PC-3 (cell line): ENCODE measurements at regions not wholly inside any gene's neighbourhood (a gene's known extent, or its start where the extent isn't known, plus 50 kb on each side); places are given as distances from the start of the nearest gene placed in this dataset.

Experiments used
- ATAC-seq: fragments of 200-7000 bp; cut with Tn5 transposase; 2 replicates; pipeline ENCODE4 v1.9.1; 2020; ENCODE audit warnings: mild to moderate bottlenecking, moderate library complexity
- BruUV-seq: library from RNA; stranded (reverse); fragments of 400-500 nt; replicated peaks from 2 replicates; lab custom pipeline; 2021; lab: Mats Ljungman, UMichigan
- CTCF ChIA-PET: fragments of 300-600 bp; sonication (Branson Sonifier 250); formaldehyde crosslinking; loops from one replicate; lab custom pipeline; 2022; ENCODE audit warnings: antibody characterized with exemption; lab: Charles Lee
- POLR2A ChIA-PET: fragments of 300-600 bp; sonication (Branson Sonifier 250); formaldehyde crosslinking; loops from one replicate; lab custom pipeline; 2022; ENCODE audit warnings: antibody characterized with exemption; ENCODE audit not compliant: unreplicated experiment; lab: Charles Lee
- DNase-seq: peaks from one replicate; pipeline ENCODE4 v3.0.0-alpha.2; 2015
- H2AFZ ChIP-seq: fragments of 300-600 bp; sonication (generic); 2 replicates; pipeline ENCODE4 v1.6.0; 2016; ENCODE audit warnings: antibody characterized with exemption, low read length
- H3F3A ChIP-seq: fragments of 300-600 bp; sonication (generic); one replicate; pipeline ENCODE4 v1.6.0; 2017; ENCODE audit warnings: antibody characterized with exemption, low read length, control low read depth, mild to moderate bottlenecking; ENCODE audit not compliant: unreplicated experiment
- H3K27ac ChIP-seq: fragments of 300-600 bp; sonication (generic); 2 replicates; pipeline ENCODE4 v1.5.1; 2016; ENCODE audit warnings: mild to moderate bottlenecking, low read length
- H3K27me3 ChIP-seq: fragments of 300-600 bp; sonication (generic); 2 replicates; pipeline ENCODE4 v1.6.1; 2016; ENCODE audit warnings: low read length, mixed read lengths
- H3K36me3 ChIP-seq: fragments of 300-600 bp; sonication (generic); 2 replicates; pipeline ENCODE4 v1.6.1; 2016; ENCODE audit warnings: low read depth, mixed run types, low read length, mixed read lengths
- H3K4me1 ChIP-seq: fragments of 300-600 bp; sonication (generic); 2 replicates; pipeline ENCODE4 v1.5.1; 2016; ENCODE audit warnings: low read length; ENCODE audit not compliant: insufficient read depth
- H3K4me2 ChIP-seq: fragments of 300-600 bp; sonication (generic); 2 replicates; pipeline ENCODE4 v1.6.0; 2016; ENCODE audit warnings: low read length
- H3K4me3 ChIP-seq: fragments of 300-600 bp; sonication (generic); 2 replicates; pipeline ENCODE4 v1.5.1; 2016; ENCODE audit warnings: mild to moderate bottlenecking, low read length, mixed read lengths
- H3K79me2 ChIP-seq: fragments of 300-600 bp; sonication (generic); 2 replicates; pipeline ENCODE4 v1.6.1; 2017; ENCODE audit warnings: low read length, mixed read lengths
- H3K9ac ChIP-seq: fragments of 300-600 bp; sonication (generic); 2 replicates; pipeline ENCODE4 v1.6.0; 2016; ENCODE audit warnings: mild to moderate bottlenecking, low read length
- H3K9me2 ChIP-seq: fragments of 300-600 bp; sonication (generic); replicated peaks from 2 replicates; pipeline ENCODE4 v1.6.1; 2016; ENCODE audit warnings: mixed run types, low read length, mixed read lengths
- H3K9me3 ChIP-seq: fragments of 300-600 bp; sonication (generic); 2 replicates; pipeline ENCODE4 v1.6.1; 2016; ENCODE audit warnings: low read length, mixed read lengths
- H4K20me1 ChIP-seq: fragments of 300-600 bp; sonication (generic); 2 replicates; pipeline ENCODE4 v1.6.1; 2016; ENCODE audit warnings: low read length, mixed read lengths
- EZH2 ChIP-seq: fragments of 300-600 bp; sonication (generic); IDR thresholded peaks from one replicate; pipeline ENCODE4 v1.6.1; 2017; ENCODE audit warnings: antibody characterized with exemption, mild to moderate bottlenecking, low read length; ENCODE audit not compliant: unreplicated experiment
- EZH2phosphoT487 ChIP-seq: fragments of 300-600 bp; sonication (generic); IDR thresholded peaks from 2 replicates; pipeline ENCODE4 v1.6.1; 2018; ENCODE audit warnings: mild to moderate bottlenecking, antibody characterized with exemption, low read length, borderline replicate concordance
- intact Hi-C: fragments of 100-400 bp; cut with micrococcal nuclease; formaldehyde crosslinking; loops from 2 replicates; pipeline ENCODE4 v1.9.0; 2023
- TF ChIP-seq, protein P1 (sequence below): fragments of 300-600 bp; sonication (generic); conservative IDR thresholded peaks from 2 replicates; pipeline ENCODE4 v1.5.1; 2017; ENCODE audit warnings: antibody characterized with exemption, low read depth, mild to moderate bottlenecking, low read length

DNA sequence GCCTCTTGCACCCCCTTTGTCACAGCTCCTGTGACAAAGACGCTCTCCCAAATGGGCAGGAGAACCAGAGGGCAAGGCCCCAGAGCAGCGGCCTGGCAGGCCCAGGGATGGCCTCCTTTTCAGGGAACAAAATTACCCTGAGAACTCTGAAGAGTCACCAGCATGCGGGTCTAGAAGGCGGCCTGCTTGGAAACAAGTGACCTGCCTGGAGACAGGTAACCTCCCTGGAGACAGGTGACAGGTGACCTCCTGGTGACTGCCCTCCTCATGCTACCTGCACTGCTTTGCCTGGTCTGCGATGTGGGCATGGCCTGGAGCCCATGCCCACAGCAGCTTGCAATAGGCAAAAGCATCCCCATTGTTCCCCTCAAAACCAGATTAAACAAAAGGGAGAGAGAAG, 86.5 kb upstream of the ZC3H12A start:
- ATAC-seq (no peak), DNase-seq (no peak)
- CTCF ChIA-PET, result no interaction called here
- Histone ChIP-seq H3K4me3 (no peak overlapping the region), H2AFZ (no peak overlapping the region), H3K79me2 (no peaks in the 10 kb centered on the region), H3K4me1 (no peaks in the 10 kb centered on the region), H3K36me3 (no peaks in the 10 kb centered on the region), H3K9me3 (no peaks in the 10 kb centered on the region), H3K9ac (no peak overlapping the region), H3K27ac (no peak overlapping the region), H3K4me2 (no peak overlapping the region), H3F3A (no peaks in the 10 kb centered on the region), H4K20me1 (no peaks in the 10 kb centered on the region), H3K9me2 (no peaks in the 10 kb centered on the region), H3K27me3 (peaks cover 29% of the 10 kb centered on the region)
- TF ChIP-seq, protein P1, sequence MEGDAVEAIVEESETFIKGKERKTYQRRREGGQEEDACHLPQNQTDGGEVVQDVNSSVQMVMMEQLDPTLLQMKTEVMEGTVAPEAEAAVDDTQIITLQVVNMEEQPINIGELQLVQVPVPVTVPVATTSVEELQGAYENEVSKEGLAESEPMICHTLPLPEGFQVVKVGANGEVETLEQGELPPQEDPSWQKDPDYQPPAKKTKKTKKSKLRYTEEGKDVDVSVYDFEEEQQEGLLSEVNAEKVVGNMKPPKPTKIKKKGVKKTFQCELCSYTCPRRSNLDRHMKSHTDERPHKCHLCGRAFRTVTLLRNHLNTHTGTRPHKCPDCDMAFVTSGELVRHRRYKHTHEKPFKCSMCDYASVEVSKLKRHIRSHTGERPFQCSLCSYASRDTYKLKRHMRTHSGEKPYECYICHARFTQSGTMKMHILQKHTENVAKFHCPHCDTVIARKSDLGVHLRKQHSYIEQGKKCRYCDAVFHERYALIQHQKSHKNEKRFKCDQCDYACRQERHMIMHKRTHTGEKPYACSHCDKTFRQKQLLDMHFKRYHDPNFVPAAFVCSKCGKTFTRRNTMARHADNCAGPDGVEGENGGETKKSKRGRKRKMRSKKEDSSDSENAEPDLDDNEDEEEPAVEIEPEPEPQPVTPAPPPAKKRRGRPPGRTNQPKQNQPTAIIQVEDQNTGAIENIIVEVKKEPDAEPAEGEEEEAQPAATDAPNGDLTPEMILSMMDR, result no peak
- POLR2A ChIA-PET, result no interaction called here
- intact Hi-C loops, result no loop called here
- no TSS peak for BruUV-seq

DNA sequence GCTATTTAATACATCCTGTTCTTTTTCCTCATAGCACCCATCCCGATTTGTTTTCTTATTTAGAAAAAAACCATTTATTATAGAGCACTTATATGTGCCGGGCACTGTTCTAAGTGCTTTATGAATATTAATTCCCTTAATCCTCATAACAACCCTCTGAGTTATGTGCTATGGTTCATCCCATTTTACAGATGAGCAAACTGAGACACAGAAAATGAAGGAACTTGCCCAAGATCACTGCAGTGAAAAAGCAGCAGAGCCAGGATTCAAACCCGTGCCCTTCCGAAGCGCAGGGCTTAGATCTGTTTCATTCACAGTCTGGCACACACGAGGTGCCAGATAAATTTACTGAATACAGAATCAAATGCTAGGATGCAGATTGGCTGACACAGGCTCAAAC, 85.1 kb upstream of the ZC3H12A start:
- ChIA-PET POLR2A (no interaction called here), CTCF (no interaction called here)
- no peak for DNase-seq
- Histone ChIP-seq H3K9me2 (no peaks in the 10 kb centered on the region), H3K27ac (no peak overlapping the region), H3K27me3 (peaks cover 41% of the 10 kb centered on the region), H2AFZ (no peak overlapping the region), H3K9me3 (no peaks in the 10 kb centered on the region), H3K36me3 (no peaks in the 10 kb centered on the region), H3K4me3 (no peak overlapping the region), H3K4me2 (no peak overlapping the region), H3K9ac (no peak overlapping the region), H3F3A (no peaks in the 10 kb centered on the region), H3K79me2 (no peaks in the 10 kb centered on the region), H3K4me1 (no peaks in the 10 kb centered on the region), H4K20me1 (no peaks in the 10 kb centered on the region)
- ATAC-seq, result no peak
- intact Hi-C loops, result no loop called here
- BruUV-seq, result no TSS peak
- TF ChIP-seq EZH2phosphoT487 (no peak), EZH2 (no peak)
- TF ChIP-seq, protein P1, result no peak

GRCh38 chr1:37391211-37392011, 83.0 kb upstream of the ZC3H12A start:
- H3K9ac ChIP-seq, result no peak overlapping the region
- no peaks in the 10 kb centered on the region for H3K9me2 ChIP-seq
- intact Hi-C loops, result no loop called here
- no peak overlapping the region for H3K4me2 ChIP-seq
- ATAC-seq, result peak; percentile 55
- POLR2A ChIA-PET, result no interaction called here
- H3K9me3 ChIP-seq, result no peaks in the 10 kb centered on the region
- no peaks in the 10 kb centered on the region for H3K79me2 ChIP-seq
- no peaks in the 10 kb centered on the region for H4K20me1 ChIP-seq
- DNase-seq, result peak; percentile 11
- no peaks in the 10 kb centered on the region for H3K36me3 ChIP-seq
- no peaks in the 10 kb centered on the region for H3K4me1 ChIP-seq
- H2AFZ ChIP-seq, result no peak overlapping the region
- no peak overlapping the region for H3K27ac ChIP-seq
- no peak for TF ChIP-seq EZH2phosphoT487
- TF ChIP-seq, protein P1, result 0 out of 2 replicates have a peak, but pooled peaks have one; percentile 14
- no peak overlapping the region for H3K4me3 ChIP-seq
- no TSS peak for BruUV-seq
- peaks cover 58% of the 10 kb centered on the region for H3K27me3 ChIP-seq
- H3F3A ChIP-seq, result no peaks in the 10 kb centered on the region
- CTCF ChIA-PET, result no interaction called here
